ENCODE measurements at regions not wholly inside any gene's neighbourhood (a gene's known extent, or its start where the extent isn't known, plus 50 kb on each side); places are given as distances from the start of the nearest gene placed in this dataset.

GRCh38 chr5:125399885-125400284, 653.4 kb upstream of the ZNF608 start:
- TF ChIP-seq, protein P1, sequence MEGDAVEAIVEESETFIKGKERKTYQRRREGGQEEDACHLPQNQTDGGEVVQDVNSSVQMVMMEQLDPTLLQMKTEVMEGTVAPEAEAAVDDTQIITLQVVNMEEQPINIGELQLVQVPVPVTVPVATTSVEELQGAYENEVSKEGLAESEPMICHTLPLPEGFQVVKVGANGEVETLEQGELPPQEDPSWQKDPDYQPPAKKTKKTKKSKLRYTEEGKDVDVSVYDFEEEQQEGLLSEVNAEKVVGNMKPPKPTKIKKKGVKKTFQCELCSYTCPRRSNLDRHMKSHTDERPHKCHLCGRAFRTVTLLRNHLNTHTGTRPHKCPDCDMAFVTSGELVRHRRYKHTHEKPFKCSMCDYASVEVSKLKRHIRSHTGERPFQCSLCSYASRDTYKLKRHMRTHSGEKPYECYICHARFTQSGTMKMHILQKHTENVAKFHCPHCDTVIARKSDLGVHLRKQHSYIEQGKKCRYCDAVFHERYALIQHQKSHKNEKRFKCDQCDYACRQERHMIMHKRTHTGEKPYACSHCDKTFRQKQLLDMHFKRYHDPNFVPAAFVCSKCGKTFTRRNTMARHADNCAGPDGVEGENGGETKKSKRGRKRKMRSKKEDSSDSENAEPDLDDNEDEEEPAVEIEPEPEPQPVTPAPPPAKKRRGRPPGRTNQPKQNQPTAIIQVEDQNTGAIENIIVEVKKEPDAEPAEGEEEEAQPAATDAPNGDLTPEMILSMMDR (IDR thresholded peaks at IDR 0.05; ENCODE audit: low read depth, low read length, missing input control) = no peak
- TF ChIP-seq TAF1 (conservative IDR thresholded peaks at IDR 0.05) (no peak), EGR1 (IDR thresholded peaks at IDR 0.05; ENCODE audit: low read depth in 2 of 2) (no peak), GABPA (IDR thresholded peaks at IDR 0.05 in 1 of 2, conservative IDR thresholded peaks at IDR 0.05 in 1 of 2) (no peak), RAD21 (IDR thresholded peaks at IDR 0.05) (no peak), FOXA1 (IDR thresholded peaks at IDR 0.05) (no peak), SP1 (IDR thresholded peaks at IDR 0.05) (no peak)

All from liver (tissue), 3 donors.